Choroid plexus epithelial cell (primary cell): ENCODE measurements at regions not wholly inside any gene's neighbourhood (a gene's known extent, or its start where the extent isn't known, plus 50 kb on each side); places are given as distances from the start of the nearest gene placed in this dataset.

Experiments used
- DNase-seq: peaks from one replicate; pipeline ENCODE4 v3.0.0-alpha.2; 2010; ENCODE audit warnings: low read depth
- H3K4me3 ChIP-seq: 2 replicates; pipeline ENCODE4 v1.5.1; 2011; ENCODE audit warnings: low read depth, mild to moderate bottlenecking, control low read depth, low read length, moderate library complexity
- CTCF ChIP-seq: conservative IDR thresholded peaks from 2 replicates; pipeline ENCODE4 v1.5.1; 2011; ENCODE audit warnings: low read depth, mild to moderate bottlenecking, control low read depth, inconsistent platforms, low read length, moderate library complexity

- no peak overlapping the region for H3K4me3 ChIP-seq
- TF ChIP-seq CTCF: no peak
- DNase-seq: no peak
Observed at GRCh38 chr15:62822228-62822627, 220.3 kb upstream of the TPM1 start.

GRCh38 chr15:62823561-62823960 is 219.0 kb upstream of the TPM1 start:
- H3K4me3 ChIP-seq: no peak overlapping the region
- TF ChIP-seq CTCF: no peak
- DNase-seq: no peak

- peak; percentile 80 for DNase-seq
- H3K4me3 ChIP-seq: no peak overlapping the region
- no peak for TF ChIP-seq CTCF
Observed at GRCh38 chr15:62824111-62825015, 218.2 kb upstream of the TPM1 start.

- no peak for TF ChIP-seq CTCF
- H3K4me3 ChIP-seq: no peak overlapping the region
- DNase-seq: no peak
Observed at GRCh38 chr15:62825191-62825590, 217.4 kb upstream of the TPM1 start.

GRCh38 chr15:62826561-62826960 is 216.0 kb upstream of the TPM1 start:
- no peak for DNase-seq
- H3K4me3 ChIP-seq: no peak overlapping the region
- TF ChIP-seq CTCF: no peak

- DNase-seq: no peak
- TF ChIP-seq CTCF: peak; percentile 34
- no peak overlapping the region for H3K4me3 ChIP-seq
Observed at GRCh38 chr15:62828364-62828763, 214.2 kb upstream of the TPM1 start.

- no peak for TF ChIP-seq CTCF
- DNase-seq: no peak
- H3K4me3 ChIP-seq: no peak overlapping the region
Observed at GRCh38 chr15:62832231-62832630, 210.3 kb upstream of the TPM1 start.
